ENCODE measurements at regions not wholly inside any gene's neighbourhood (a gene's known extent, or its start where the extent isn't known, plus 50 kb on each side); places are given as distances from the start of the nearest gene placed in this dataset.

GRCh38 chr4:106715825-106716224 is 320.3 kb downstream of the DKK2 start:
- no peaks in the 10 kb centered on the region for H3K4me1 ChIP-seq (ENCODE audit: insufficient read depth, low read length, poor library complexity, severe bottlenecking)
- DNase-seq (ENCODE audit: low spot score), result no peak
- intact Hi-C loops (cut with micrococcal nuclease; ENCODE audit: unreplicated experiment), result no loop called here
- H3K27me3 ChIP-seq (replicated peaks; ENCODE audit: insufficient read depth, low read depth, low read length, poor library complexity), result no peaks in the 10 kb centered on the region
- ChIA-PET CTCF (no interaction called here), POLR2A (ENCODE audit: low non-redundant PET) (no interaction called here)
- no peak overlapping the region for H3K4me3 ChIP-seq (ENCODE audit: low read depth, low read length, poor library complexity, severe bottlenecking)
- H3K36me3 ChIP-seq (ENCODE audit: insufficient read depth, low read length, poor library complexity, severe bottlenecking), result no peaks in the 10 kb centered on the region
- no peak for TF ChIP-seq CTCF (conservative IDR thresholded peaks at IDR 0.05; ENCODE audit: low read depth, low read length)
- TF ChIP-seq EZH2 (IDR thresholded peaks at IDR 0.05; ENCODE audit: borderline replicate concordance, low read depth, low read length, poor library complexity, severe bottlenecking), result no peak
- no peaks in the 10 kb centered on the region for H3K9me3 ChIP-seq (ENCODE audit: low read depth, low read length, poor library complexity, severe bottlenecking)
- BruUV-seq (replicated peaks), result no TSS peak
- no peak overlapping the region for H3K27ac ChIP-seq (ENCODE audit: low read depth, low read length, poor library complexity, severe bottlenecking)

GRCh38 chr4:106708464-106708816 is 327.7 kb downstream of the DKK2 start:
- intact Hi-C loops (cut with micrococcal nuclease; ENCODE audit: unreplicated experiment), result no loop called here
- Histone ChIP-seq H3K27ac (ENCODE audit: low read depth, low read length, poor library complexity, severe bottlenecking) (no peak overlapping the region), H3K27me3 (replicated peaks; ENCODE audit: insufficient read depth, low read depth, low read length, poor library complexity) (no peaks in the 10 kb centered on the region), H3K9me3 (ENCODE audit: low read depth, low read length, poor library complexity, severe bottlenecking) (no peaks in the 10 kb centered on the region), H3K4me1 (ENCODE audit: insufficient read depth, low read length, poor library complexity, severe bottlenecking) (no peaks in the 10 kb centered on the region), H3K36me3 (ENCODE audit: insufficient read depth, low read length, poor library complexity, severe bottlenecking) (no peaks in the 10 kb centered on the region), H3K4me3 (ENCODE audit: low read depth, low read length, poor library complexity, severe bottlenecking) (no peak overlapping the region)
- BruUV-seq (replicated peaks), result no TSS peak
- DNase-seq (ENCODE audit: low spot score), result no peak
- TF ChIP-seq CTCF (conservative IDR thresholded peaks at IDR 0.05; ENCODE audit: low read depth, low read length) (no peak), EZH2 (IDR thresholded peaks at IDR 0.05; ENCODE audit: borderline replicate concordance, low read depth, low read length, poor library complexity, severe bottlenecking) (no peak)
- POLR2A ChIA-PET (ENCODE audit: low non-redundant PET), result no interaction called here
- CTCF ChIA-PET, result no interaction called here

- intact Hi-C loops (cut with micrococcal nuclease; ENCODE audit: unreplicated experiment), result no loop called here
- CTCF ChIA-PET, result no interaction called here
- Histone ChIP-seq H3K9me3 (ENCODE audit: low read depth, low read length, poor library complexity, severe bottlenecking) (no peaks in the 10 kb centered on the region), H3K36me3 (ENCODE audit: insufficient read depth, low read length, poor library complexity, severe bottlenecking) (no peaks in the 10 kb centered on the region), H3K27me3 (replicated peaks; ENCODE audit: insufficient read depth, low read depth, low read length, poor library complexity) (no peaks in the 10 kb centered on the region), H3K4me3 (ENCODE audit: low read depth, low read length, poor library complexity, severe bottlenecking) (no peak overlapping the region), H3K4me1 (ENCODE audit: insufficient read depth, low read length, poor library complexity, severe bottlenecking) (no peaks in the 10 kb centered on the region), H3K27ac (ENCODE audit: low read depth, low read length, poor library complexity, severe bottlenecking) (no peak overlapping the region)
- no peak for TF ChIP-seq CTCF (conservative IDR thresholded peaks at IDR 0.05; ENCODE audit: low read depth, low read length)
- TF ChIP-seq EZH2 (IDR thresholded peaks at IDR 0.05; ENCODE audit: borderline replicate concordance, low read depth, low read length, poor library complexity, severe bottlenecking), result no peak
- POLR2A ChIA-PET (ENCODE audit: low non-redundant PET), result no interaction called here
- no peak for DNase-seq (ENCODE audit: low spot score)
- no TSS peak for BruUV-seq (replicated peaks)
Observed at GRCh38 chr4:106707776-106708463, 328.2 kb downstream of the DKK2 start.
